HG02840 (cell line): ENCODE measurements at regions not wholly inside any gene's neighbourhood (a gene's known extent, or its start where the extent isn't known, plus 50 kb on each side); places are given as distances from the start of the nearest gene placed in this dataset.

Experiments used
- ATAC-seq: cut with Tn5 transposase; IDR thresholded peaks from one replicate; pipeline ENCODE4 v1.9.1; 2021; ENCODE audit warnings: mild to moderate bottlenecking, moderate library complexity, moderate number of reproducible peaks; ENCODE audit not compliant: unreplicated experiment, low FRiP score

- no peak for ATAC-seq
Observed at GRCh38 chr5:74277418-74277817, 363.1 kb downstream of the ENC1 start.

- ATAC-seq: no peak
Observed at GRCh38 chr5:74275171-74275992, 365.1 kb downstream of the ENC1 start.

- ATAC-seq: no peak
Observed at GRCh38 chr5:74274326-74274725, 366.2 kb downstream of the ENC1 start.

GRCh38 chr5:74272831-74273451 lies 367.6 kb downstream of the ENC1 start:
- no peak for ATAC-seq

- no peak for ATAC-seq
Observed at GRCh38 chr5:74272024-74272775, 368.3 kb downstream of the ENC1 start.

GRCh38 chr5:74268297-74268696 lies 372.2 kb downstream of the ENC1 start:
- ATAC-seq: no peak

GRCh38 chr5:74266836-74267235 lies 373.7 kb downstream of the ENC1 start:
- ATAC-seq: no peak

GRCh38 chr5:74266132-74266531 lies 374.4 kb downstream of the ENC1 start:
- no peak for ATAC-seq

GRCh38 chr5:74262544-74263207 lies 377.9 kb downstream of the ENC1 start:
- ATAC-seq: no peak

GRCh38 chr5:74261866-74262265 lies 378.7 kb downstream of the ENC1 start:
- no peak for ATAC-seq

- no peak for ATAC-seq
Observed at GRCh38 chr5:74261421-74261820, 379.1 kb downstream of the ENC1 start.

GRCh38 chr5:74259572-74259971 lies 381.0 kb downstream of the ENC1 start:
- no peak for ATAC-seq

- ATAC-seq: no peak
Observed at GRCh38 chr5:74258314-74258665, 382.2 kb downstream of the ENC1 start.

- no peak for ATAC-seq
Observed at GRCh38 chr5:74257645-74258313, 382.7 kb downstream of the ENC1 start.

GRCh38 chr5:74257060-74257527 lies 383.4 kb downstream of the ENC1 start:
- no peak for ATAC-seq

- no peak for ATAC-seq
Observed at GRCh38 chr5:74255692-74256392, 384.7 kb downstream of the ENC1 start.

GRCh38 chr5:74254257-74254656 lies 386.3 kb downstream of the ENC1 start:
- no peak for ATAC-seq

- ATAC-seq: no peak
Observed at GRCh38 chr5:74252044-74252443, 388.5 kb downstream of the ENC1 start.

- ATAC-seq: no peak
Observed at GRCh38 chr5:74251141-74252035, 389.1 kb downstream of the ENC1 start.
